ENCODE measurements at regions not wholly inside any gene's neighbourhood (a gene's known extent, or its start where the extent isn't known, plus 50 kb on each side); places are given as distances from the start of the nearest gene placed in this dataset.

GRCh38 chr1:18541046-18541795 is 60.5 kb downstream of the KLHDC7A start:
- no peak for TF ChIP-seq CTCF (IDR thresholded peaks at IDR 0.05; ENCODE audit: low read depth, low read length, missing control alignments)
- in situ Hi-C loops (cut with HindIII; ENCODE audit: low sequenced_read_pairs) = no loop called here
- no peak for DNase-seq (ENCODE audit: low read depth)

GRCh38 chr1:18542351-18542750 is 61.6 kb downstream of the KLHDC7A start:
- no peak overlapping the region for H3K4me3 ChIP-seq (ENCODE audit: low read depth, low read length)
- no peak for TF ChIP-seq CTCF (IDR thresholded peaks at IDR 0.05; ENCODE audit: low read depth, low read length, missing control alignments)
- no peak for DNase-seq (ENCODE audit: low read depth)
- in situ Hi-C loops (cut with HindIII; ENCODE audit: low sequenced_read_pairs) = no loop called here

More at GRCh38 chr1:18541046-18541795, 60.5 kb downstream of the KLHDC7A start:
- no peak overlapping the region for H3K4me3 ChIP-seq (ENCODE audit: low read depth, low read length)

GRCh38 chr1:18546026-18546425 is 65.3 kb downstream of the KLHDC7A start:
- TF ChIP-seq CTCF (IDR thresholded peaks at IDR 0.05; ENCODE audit: low read depth, low read length, missing control alignments) = no peak
- H3K4me3 ChIP-seq (ENCODE audit: low read depth, low read length) = no peak overlapping the region
- DNase-seq (ENCODE audit: low read depth) = no peak
- in situ Hi-C loops (cut with HindIII; ENCODE audit: low sequenced_read_pairs) = no loop called here

GRCh38 chr1:18547460-18547859 is 66.7 kb downstream of the KLHDC7A start:
- no peak for DNase-seq (ENCODE audit: low read depth)
- no peak for TF ChIP-seq CTCF (IDR thresholded peaks at IDR 0.05; ENCODE audit: low read depth, low read length, missing control alignments)
- H3K4me3 ChIP-seq (ENCODE audit: low read depth, low read length) = no peak overlapping the region
- in situ Hi-C loops (cut with HindIII; ENCODE audit: low sequenced_read_pairs) = no loop called here

GRCh38 chr1:18548643-18549042 is 67.9 kb downstream of the KLHDC7A start:
- TF ChIP-seq CTCF (IDR thresholded peaks at IDR 0.05; ENCODE audit: low read depth, low read length, missing control alignments) = no peak
- in situ Hi-C loops (cut with HindIII; ENCODE audit: low sequenced_read_pairs) = no loop called here
- DNase-seq (ENCODE audit: low read depth) = no peak
- no peak overlapping the region for H3K4me3 ChIP-seq (ENCODE audit: low read depth, low read length)

GRCh38 chr1:18549106-18549505 is 68.4 kb downstream of the KLHDC7A start:
- in situ Hi-C loops (cut with HindIII; ENCODE audit: low sequenced_read_pairs) = no loop called here
- H3K4me3 ChIP-seq (ENCODE audit: low read depth, low read length) = no peak overlapping the region
- TF ChIP-seq CTCF (IDR thresholded peaks at IDR 0.05; ENCODE audit: low read depth, low read length, missing control alignments) = no peak
- no peak for DNase-seq (ENCODE audit: low read depth)

Measured in astrocyte of the cerebellum (primary cell).